ENCODE measurements at regions not wholly inside any gene's neighbourhood (a gene's known extent, or its start where the extent isn't known, plus 50 kb on each side); places are given as distances from the start of the nearest gene placed in this dataset.

DNA sequence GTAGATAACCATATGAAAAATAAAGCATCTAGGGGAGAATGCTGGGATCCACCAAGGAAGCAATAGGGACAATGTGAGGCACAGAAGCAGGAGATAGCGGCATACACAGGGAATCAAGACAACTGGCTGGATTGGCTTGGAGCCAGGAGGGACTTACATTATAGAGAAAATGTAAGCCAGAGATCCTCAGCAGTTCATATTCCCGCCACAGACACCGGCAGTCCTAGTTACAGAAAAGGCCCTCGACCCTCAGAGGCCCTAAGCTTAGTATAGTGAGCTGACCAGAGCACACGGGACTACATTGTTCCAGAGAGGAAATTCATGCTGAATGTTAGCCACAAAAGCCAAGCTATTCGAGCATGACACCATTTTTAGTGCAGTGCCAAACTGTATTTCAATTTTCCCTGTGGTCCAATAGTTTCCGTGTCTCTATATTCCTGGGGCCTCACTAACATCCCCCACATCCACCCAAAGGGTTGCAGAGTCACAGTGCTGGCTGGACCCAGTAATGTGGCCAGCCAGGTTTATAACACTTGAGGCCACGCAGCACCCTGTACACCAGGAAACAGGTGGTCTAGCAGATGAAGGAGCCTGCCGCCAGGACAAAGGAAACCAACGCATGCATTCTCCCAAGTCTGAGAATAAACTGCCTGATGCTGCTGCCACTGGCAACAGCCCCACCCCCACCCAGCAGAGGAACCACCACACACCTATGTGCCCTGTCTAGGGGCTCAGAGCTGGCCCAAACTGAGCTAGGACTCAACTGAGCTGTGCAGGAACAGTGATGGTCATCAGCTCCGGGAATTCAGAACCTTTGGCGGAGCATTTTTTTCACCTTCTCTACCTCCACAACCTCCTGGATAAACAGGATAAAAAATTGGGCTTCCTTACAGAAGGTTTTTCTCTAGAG lies 693.2 kb upstream of the CHD1 start:
- 54 to 60% methylated on average over 12 of the region's 12 CpGs for WGBS, 2 donors
- Histone ChIP-seq H3K9me3 (ENCODE audit: control insufficient read depth in 4 of 4, insufficient read depth in 3 of 4, low read length in 3 of 4) (peaks cover 0 to 2% (median 0%) of the 10 kb centered on the region in 4 donors), H3K36me3 (ENCODE audit: control insufficient read depth in 4 of 4, insufficient read depth in 4 of 4, low read length in 4 of 4) (no peaks in the 10 kb centered on the region), H3K9ac (ENCODE audit: insufficient read depth in 1 of 2, low read length in 2 of 2) (no peak overlapping the region), H3K27ac (ENCODE audit: low read depth in 1 of 2, low read length in 1 of 2) (no peak overlapping the region), H3K4me3 (no peak overlapping the region), H3K4me1 (ENCODE audit: control insufficient read depth in 5 of 5, insufficient read depth in 5 of 5, low read length in 5 of 5) (no peaks in the 10 kb centered on the region), H3K27me3 (ENCODE audit: control insufficient read depth in 3 of 3, insufficient read depth in 3 of 3, low read length in 2 of 3) (no peaks in the 10 kb centered on the region)
- TF ChIP-seq CTCF (IDR thresholded peaks at IDR 0.05; ENCODE audit: control extremely low read depth, extremely low read depth): no peak
- ATAC-seq (ENCODE audit: insufficient read depth, low FRiP score) (no peak), DNase-seq (peak in 1 of 3 donors; percentile 19)

DNA sequence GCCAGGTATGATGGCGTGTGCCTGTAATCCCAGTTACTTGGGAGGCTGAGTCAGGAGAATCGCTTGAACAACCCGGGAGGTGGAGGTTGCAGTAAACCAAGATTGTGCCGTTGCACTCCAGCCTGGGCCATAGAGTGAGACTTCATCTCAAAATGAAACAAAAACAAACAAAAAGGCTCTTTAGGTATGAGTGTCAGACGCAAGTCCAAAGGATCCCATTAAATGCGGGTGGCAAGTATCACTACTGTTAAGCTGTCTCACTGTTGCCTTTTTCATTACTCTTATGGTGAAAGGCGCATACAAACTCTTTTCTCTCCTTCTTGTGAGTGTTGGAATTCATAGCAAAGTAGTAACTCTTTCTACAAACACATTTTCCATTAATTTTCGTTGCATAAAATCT lies 688.5 kb upstream of the CHD1 start:
- H3K27me3 ChIP-seq (ENCODE audit: control insufficient read depth in 3 of 3, insufficient read depth in 3 of 3, low read length in 2 of 3): no peaks in the 10 kb centered on the region
- no peak for TF ChIP-seq CTCF (IDR thresholded peaks at IDR 0.05; ENCODE audit: control extremely low read depth, extremely low read depth)
- no peaks in the 10 kb centered on the region for H3K36me3 ChIP-seq (ENCODE audit: control insufficient read depth in 4 of 4, insufficient read depth in 4 of 4, low read length in 4 of 4)
- ATAC-seq (ENCODE audit: insufficient read depth, low FRiP score) (no peak), DNase-seq (no peak)
- no peaks in the 10 kb centered on the region for H3K4me1 ChIP-seq (ENCODE audit: control insufficient read depth in 5 of 5, insufficient read depth in 5 of 5, low read length in 5 of 5)
- 88 to 91% methylated on average over 8 of the region's 8 CpGs for WGBS, 2 donors
- H3K9ac ChIP-seq (ENCODE audit: insufficient read depth in 1 of 2, low read length in 2 of 2): no peak overlapping the region
- H3K4me3 ChIP-seq: no peak overlapping the region
- H3K9me3 ChIP-seq (ENCODE audit: control insufficient read depth in 4 of 4, insufficient read depth in 3 of 4, low read length in 3 of 4): peaks cover 0 to 2% (median 0%) of the 10 kb centered on the region in 4 donors
- H3K27ac ChIP-seq (ENCODE audit: low read depth in 1 of 2, low read length in 1 of 2): no peak overlapping the region

GRCh38 chr5:99614888-99615287 lies 686.1 kb upstream of the CHD1 start:
- WGBS, 2 donors: 61 to 76% methylated on average over 1 of the region's 1 CpG
- Histone ChIP-seq H3K4me1 (ENCODE audit: control insufficient read depth in 5 of 5, insufficient read depth in 5 of 5, low read length in 5 of 5) (no peaks in the 10 kb centered on the region), H3K9me3 (ENCODE audit: control insufficient read depth in 4 of 4, insufficient read depth in 3 of 4, low read length in 3 of 4) (no peaks in the 10 kb centered on the region), H3K27ac (ENCODE audit: low read depth in 1 of 2, low read length in 1 of 2) (no peak overlapping the region), H3K27me3 (ENCODE audit: control insufficient read depth in 3 of 3, insufficient read depth in 3 of 3, low read length in 2 of 3) (no peaks in the 10 kb centered on the region), H3K9ac (ENCODE audit: insufficient read depth in 1 of 2, low read length in 2 of 2) (no peak overlapping the region), H3K4me3 (no peak overlapping the region), H3K36me3 (ENCODE audit: control insufficient read depth in 4 of 4, insufficient read depth in 4 of 4, low read length in 4 of 4) (no peaks in the 10 kb centered on the region)
- TF ChIP-seq CTCF (IDR thresholded peaks at IDR 0.05; ENCODE audit: control extremely low read depth, extremely low read depth): no peak
- DNase-seq (no peak), ATAC-seq (ENCODE audit: insufficient read depth, low FRiP score) (no peak)

Data from lung (tissue), 11 donors.